PC-3 (cell line): ENCODE measurements at regions not wholly inside any gene's neighbourhood (a gene's known extent, or its start where the extent isn't known, plus 50 kb on each side); places are given as distances from the start of the nearest gene placed in this dataset.

ENCODE experiments used
- ATAC-seq: fragments of 200-7000 bp; cut with Tn5 transposase; 2 replicates; pipeline ENCODE4 v1.9.1; 2020; ENCODE audit warnings: mild to moderate bottlenecking, moderate library complexity
- BruUV-seq: library from RNA; stranded (reverse); fragments of 400-500 nt; replicated peaks from 2 replicates; lab custom pipeline; 2021; lab: Mats Ljungman, UMichigan
- CTCF ChIA-PET: fragments of 300-600 bp; sonication (Branson Sonifier 250); formaldehyde crosslinking; loops from one replicate; lab custom pipeline; 2022; ENCODE audit warnings: antibody characterized with exemption; lab: Charles Lee
- POLR2A ChIA-PET: fragments of 300-600 bp; sonication (Branson Sonifier 250); formaldehyde crosslinking; loops from one replicate; lab custom pipeline; 2022; ENCODE audit warnings: antibody characterized with exemption; ENCODE audit not compliant: unreplicated experiment; lab: Charles Lee
- DNase-seq: peaks from one replicate; pipeline ENCODE4 v3.0.0-alpha.2; 2015
- H2AFZ ChIP-seq: fragments of 300-600 bp; sonication (generic); 2 replicates; pipeline ENCODE4 v1.6.0; 2016; ENCODE audit warnings: antibody characterized with exemption, low read length
- H3F3A ChIP-seq: fragments of 300-600 bp; sonication (generic); one replicate; pipeline ENCODE4 v1.6.0; 2017; ENCODE audit warnings: antibody characterized with exemption, low read length, control low read depth, mild to moderate bottlenecking; ENCODE audit not compliant: unreplicated experiment
- H3K27ac ChIP-seq: fragments of 300-600 bp; sonication (generic); 2 replicates; pipeline ENCODE4 v1.5.1; 2016; ENCODE audit warnings: mild to moderate bottlenecking, low read length
- H3K27me3 ChIP-seq: fragments of 300-600 bp; sonication (generic); 2 replicates; pipeline ENCODE4 v1.6.1; 2016; ENCODE audit warnings: low read length, mixed read lengths
- H3K36me3 ChIP-seq: fragments of 300-600 bp; sonication (generic); 2 replicates; pipeline ENCODE4 v1.6.1; 2016; ENCODE audit warnings: low read depth, mixed run types, low read length, mixed read lengths
- H3K4me1 ChIP-seq: fragments of 300-600 bp; sonication (generic); 2 replicates; pipeline ENCODE4 v1.5.1; 2016; ENCODE audit warnings: low read length; ENCODE audit not compliant: insufficient read depth
- H3K4me2 ChIP-seq: fragments of 300-600 bp; sonication (generic); 2 replicates; pipeline ENCODE4 v1.6.0; 2016; ENCODE audit warnings: low read length
- H3K4me3 ChIP-seq: fragments of 300-600 bp; sonication (generic); 2 replicates; pipeline ENCODE4 v1.5.1; 2016; ENCODE audit warnings: mild to moderate bottlenecking, low read length, mixed read lengths
- H3K79me2 ChIP-seq: fragments of 300-600 bp; sonication (generic); 2 replicates; pipeline ENCODE4 v1.6.1; 2017; ENCODE audit warnings: low read length, mixed read lengths
- H3K9ac ChIP-seq: fragments of 300-600 bp; sonication (generic); 2 replicates; pipeline ENCODE4 v1.6.0; 2016; ENCODE audit warnings: mild to moderate bottlenecking, low read length
- H3K9me2 ChIP-seq: fragments of 300-600 bp; sonication (generic); replicated peaks from 2 replicates; pipeline ENCODE4 v1.6.1; 2016; ENCODE audit warnings: mixed run types, low read length, mixed read lengths
- H3K9me3 ChIP-seq: fragments of 300-600 bp; sonication (generic); 2 replicates; pipeline ENCODE4 v1.6.1; 2016; ENCODE audit warnings: low read length, mixed read lengths
- H4K20me1 ChIP-seq: fragments of 300-600 bp; sonication (generic); 2 replicates; pipeline ENCODE4 v1.6.1; 2016; ENCODE audit warnings: low read length, mixed read lengths
- EZH2 ChIP-seq: fragments of 300-600 bp; sonication (generic); IDR thresholded peaks from one replicate; pipeline ENCODE4 v1.6.1; 2017; ENCODE audit warnings: antibody characterized with exemption, mild to moderate bottlenecking, low read length; ENCODE audit not compliant: unreplicated experiment
- EZH2phosphoT487 ChIP-seq: fragments of 300-600 bp; sonication (generic); IDR thresholded peaks from 2 replicates; pipeline ENCODE4 v1.6.1; 2018; ENCODE audit warnings: mild to moderate bottlenecking, antibody characterized with exemption, low read length, borderline replicate concordance
- intact Hi-C: fragments of 100-400 bp; cut with micrococcal nuclease; formaldehyde crosslinking; loops from 2 replicates; pipeline ENCODE4 v1.9.0; 2023
- TF ChIP-seq, protein P1 (sequence below): fragments of 300-600 bp; sonication (generic); conservative IDR thresholded peaks from 2 replicates; pipeline ENCODE4 v1.5.1; 2017; ENCODE audit warnings: antibody characterized with exemption, low read depth, mild to moderate bottlenecking, low read length

DNA sequence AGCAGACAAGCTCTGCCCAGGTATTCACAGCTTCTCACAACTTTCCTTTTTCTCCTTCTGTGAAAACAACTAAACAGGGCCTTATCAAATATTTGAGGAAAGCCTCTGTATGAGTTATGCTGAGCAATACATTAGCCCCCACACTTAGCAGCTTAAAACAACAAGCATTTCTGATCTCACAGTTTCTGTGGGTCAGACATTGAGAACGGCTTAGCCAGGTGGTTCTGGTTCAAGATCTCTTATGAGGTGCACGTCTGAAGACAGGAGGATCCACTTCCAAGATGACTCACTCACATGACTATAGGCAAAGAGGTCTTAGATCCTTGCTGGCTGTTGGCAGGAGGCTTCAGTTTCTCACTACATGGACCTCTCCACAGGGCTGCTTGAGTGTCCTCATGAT lies 181.4 kb upstream of the WSCD1 start:
- intact Hi-C loops, result loop anchor here (10.0 kb wide), 1 partner anchor 176 kb away; no protein-coding TSS in a partner anchor
- ChIA-PET CTCF (interaction anchor here (0.6 kb wide), 1 partner anchor 54 kb away, joined by 3 read pairs; no protein-coding TSS in a partner anchor), POLR2A (no interaction called here)
- Histone ChIP-seq H3K4me3 (no peak overlapping the region), H4K20me1 (no peaks in the 10 kb centered on the region), H3K36me3 (no peaks in the 10 kb centered on the region), H3F3A (peaks cover 5% of the 10 kb centered on the region), H3K9ac (peak overlapping the region; percentile 40; the same call in 1 of the 2 replicates), H3K27me3 (no peaks in the 10 kb centered on the region), H3K4me1 (peaks cover 20% of the 10 kb centered on the region), H3K27ac (peak overlapping the region; percentile 91), H3K4me2 (peak overlapping the region; percentile 28; the same call in 1 of the 2 replicates), H3K79me2 (no peaks in the 10 kb centered on the region), H3K9me2 (no peaks in the 10 kb centered on the region), H3K9me3 (no peaks in the 10 kb centered on the region), H2AFZ (peak overlapping the region; percentile 37; the same call in 1 of the 2 replicates)
- no TSS peak for BruUV-seq
- DNase-seq (peak; percentile 66), ATAC-seq (no peak)
- TF ChIP-seq EZH2 (no peak), EZH2phosphoT487 (no peak)
- TF ChIP-seq, protein P1, sequence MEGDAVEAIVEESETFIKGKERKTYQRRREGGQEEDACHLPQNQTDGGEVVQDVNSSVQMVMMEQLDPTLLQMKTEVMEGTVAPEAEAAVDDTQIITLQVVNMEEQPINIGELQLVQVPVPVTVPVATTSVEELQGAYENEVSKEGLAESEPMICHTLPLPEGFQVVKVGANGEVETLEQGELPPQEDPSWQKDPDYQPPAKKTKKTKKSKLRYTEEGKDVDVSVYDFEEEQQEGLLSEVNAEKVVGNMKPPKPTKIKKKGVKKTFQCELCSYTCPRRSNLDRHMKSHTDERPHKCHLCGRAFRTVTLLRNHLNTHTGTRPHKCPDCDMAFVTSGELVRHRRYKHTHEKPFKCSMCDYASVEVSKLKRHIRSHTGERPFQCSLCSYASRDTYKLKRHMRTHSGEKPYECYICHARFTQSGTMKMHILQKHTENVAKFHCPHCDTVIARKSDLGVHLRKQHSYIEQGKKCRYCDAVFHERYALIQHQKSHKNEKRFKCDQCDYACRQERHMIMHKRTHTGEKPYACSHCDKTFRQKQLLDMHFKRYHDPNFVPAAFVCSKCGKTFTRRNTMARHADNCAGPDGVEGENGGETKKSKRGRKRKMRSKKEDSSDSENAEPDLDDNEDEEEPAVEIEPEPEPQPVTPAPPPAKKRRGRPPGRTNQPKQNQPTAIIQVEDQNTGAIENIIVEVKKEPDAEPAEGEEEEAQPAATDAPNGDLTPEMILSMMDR, result no peak

DNA sequence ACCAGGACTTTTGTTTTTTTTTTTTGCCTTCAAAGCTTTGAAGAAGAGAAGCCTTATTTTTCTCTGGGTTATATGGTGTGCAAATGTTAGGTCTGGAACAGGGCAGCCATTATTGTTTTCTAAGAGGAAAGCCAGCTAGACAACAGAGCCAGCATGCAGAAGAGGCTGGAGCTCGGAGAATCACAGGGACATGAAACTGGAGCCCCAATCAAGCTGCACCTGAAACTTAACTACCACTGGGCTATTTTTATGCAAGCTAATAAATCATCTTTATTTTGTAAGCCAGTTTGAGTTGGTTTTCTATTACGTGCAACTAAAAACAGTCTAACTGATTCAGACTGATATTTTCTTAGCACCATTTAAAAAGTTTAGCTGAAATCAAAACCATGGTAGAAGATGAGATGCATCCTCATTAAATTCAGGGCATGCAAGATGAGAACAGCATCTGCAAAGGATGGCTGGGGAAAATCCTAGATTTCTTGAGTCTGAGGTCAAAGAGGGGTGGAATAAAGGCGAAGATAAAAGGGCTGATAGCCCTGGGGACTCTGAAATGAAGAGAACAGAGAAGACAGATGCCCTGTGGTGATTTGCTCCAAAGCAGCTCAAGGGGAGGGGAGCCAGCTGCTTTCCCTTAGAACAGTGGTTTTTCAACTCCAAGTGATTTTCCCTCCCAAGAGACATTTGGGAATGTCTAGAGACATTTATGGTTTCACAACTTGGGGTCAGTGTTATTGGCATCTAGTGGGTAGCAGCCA lies 177.1 kb upstream of the WSCD1 start:
- H3K4me3 ChIP-seq, result no peak overlapping the region
- ChIA-PET CTCF (interaction anchor here (0.7 kb wide), 1 partner anchor 168 kb away, joined by 5 read pairs; no protein-coding TSS in a partner anchor), POLR2A (no interaction called here)
- intact Hi-C loops, result no loop called here
- H2AFZ ChIP-seq, result no peak overlapping the region
- no peak for ATAC-seq
- H3K4me2 ChIP-seq, result no peak overlapping the region
- peaks cover 12% of the 10 kb centered on the region for H3K4me1 ChIP-seq
- H3K9ac ChIP-seq, result no peak overlapping the region
- H3K36me3 ChIP-seq, result no peaks in the 10 kb centered on the region
- H3F3A ChIP-seq, result peaks cover 5% of the 10 kb centered on the region
- H3K27me3 ChIP-seq, result no peaks in the 10 kb centered on the region
- BruUV-seq, result no TSS peak
- no peak overlapping the region for H3K27ac ChIP-seq
- no peak for DNase-seq
- H4K20me1 ChIP-seq, result no peaks in the 10 kb centered on the region
- H3K9me3 ChIP-seq, result no peaks in the 10 kb centered on the region
- H3K79me2 ChIP-seq, result no peaks in the 10 kb centered on the region
- TF ChIP-seq, protein P1, result no peak
- TF ChIP-seq EZH2, result no peak
- no peak for TF ChIP-seq EZH2phosphoT487
- H3K9me2 ChIP-seq, result no peaks in the 10 kb centered on the region

DNA sequence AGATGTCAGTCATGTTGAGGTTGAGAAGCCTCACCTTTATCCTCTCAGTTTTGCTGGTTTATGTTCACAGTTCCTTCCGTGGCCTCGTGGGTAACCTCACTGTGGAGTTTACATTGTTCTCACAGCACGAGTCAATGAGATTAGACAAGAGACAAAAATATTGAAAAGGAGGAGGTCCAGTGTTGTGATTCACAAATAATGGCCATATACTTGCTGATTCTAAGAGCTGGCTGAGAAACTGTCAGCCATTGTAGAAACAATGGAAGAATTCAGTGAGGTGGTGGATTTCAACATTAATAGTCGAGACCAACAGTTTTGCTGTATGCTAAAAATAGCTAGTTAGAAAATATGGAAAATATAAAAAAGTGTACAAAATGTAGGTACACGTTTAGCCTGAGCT lies 176.4 kb upstream of the WSCD1 start:
- Histone ChIP-seq H3K79me2 (no peaks in the 10 kb centered on the region), H3K9me2 (no peaks in the 10 kb centered on the region), H3F3A (peaks cover 1% of the 10 kb centered on the region), H3K4me3 (no peak overlapping the region), H3K36me3 (no peaks in the 10 kb centered on the region), H3K27me3 (no peaks in the 10 kb centered on the region), H3K4me1 (peaks cover 5% of the 10 kb centered on the region), H3K4me2 (no peak overlapping the region), H2AFZ (no peak overlapping the region), H4K20me1 (no peaks in the 10 kb centered on the region), H3K9me3 (no peaks in the 10 kb centered on the region), H3K9ac (no peak overlapping the region), H3K27ac (no peak overlapping the region)
- ChIA-PET CTCF (no interaction called here), POLR2A (no interaction called here)
- no TSS peak for BruUV-seq
- DNase-seq (no peak), ATAC-seq (no peak)
- intact Hi-C loops, result no loop called here
- TF ChIP-seq EZH2, result no peak
- TF ChIP-seq, protein P1, result no peak
- no peak for TF ChIP-seq EZH2phosphoT487
